Panc1 (cell line): ENCODE measurements at regions not wholly inside any gene's neighbourhood (a gene's known extent, or its start where the extent isn't known, plus 50 kb on each side); places are given as distances from the start of the nearest gene placed in this dataset.

ENCODE experiments used
- CTCF ChIP-seq: fragments of 450-650 bp; IDR thresholded peaks from 2 replicates; pipeline ENCODE4 v1.5.1; 2017; ENCODE audit warnings: mild to moderate bottlenecking
- POLR2AphosphoS5 ChIP-seq: IDR thresholded peaks from 2 replicates; pipeline ENCODE4 v1.6.1; 2012; ENCODE audit warnings: mild to moderate bottlenecking, low read depth, low read length, moderate library complexity
- SIN3A ChIP-seq: IDR thresholded peaks from 2 replicates; pipeline ENCODE4 v1.6.1; 2012; ENCODE audit warnings: low read depth, mild to moderate bottlenecking, low read length, moderate library complexity, borderline replicate concordance; ENCODE audit not compliant: insufficient read depth
- TCF7L2 ChIP-seq: IDR thresholded peaks from 2 replicates; pipeline ENCODE4 v1.6.1; 2011; ENCODE audit warnings: mild to moderate bottlenecking, low read depth, low read length, inconsistent platforms
- TF ChIP-seq, protein P1 (sequence below), 2 experiments: IDR thresholded peaks; 2 replicates each; pipeline ENCODE4 v1.6.1; 2011 to 2012; ENCODE audit warnings: low read depth in 2 of 2, control low read depth in 1 of 2, low read length in 1 of 2, mild to moderate bottlenecking in 1 of 2, moderate library complexity in 1 of 2; ENCODE audit not compliant: insufficient read depth in 1 of 2

DNA sequence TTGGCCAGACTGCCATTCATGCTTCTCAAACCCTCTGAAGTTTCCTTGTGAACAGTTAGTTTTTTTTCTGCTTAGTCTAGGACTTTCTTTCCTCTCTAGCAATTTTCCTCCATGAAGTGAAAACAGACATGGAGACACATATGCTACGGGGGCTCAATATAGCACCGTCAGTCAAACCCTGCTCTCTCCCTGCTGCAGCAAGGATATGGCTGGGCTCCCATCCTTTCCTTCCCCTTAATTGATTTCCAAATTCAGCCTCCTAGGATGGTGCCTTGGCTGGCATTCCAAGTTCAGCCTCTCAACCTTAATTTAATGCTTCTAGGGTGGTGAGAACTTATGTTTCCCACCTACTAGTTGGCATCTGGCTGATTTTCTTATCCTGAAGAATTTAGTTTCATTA is 436.7 kb downstream of the NPIPA7 start:
- TF ChIP-seq SIN3A (no peak), CTCF (no peak), POLR2AphosphoS5 (no peak), TCF7L2 (no peak)
- TF ChIP-seq, protein P1, sequence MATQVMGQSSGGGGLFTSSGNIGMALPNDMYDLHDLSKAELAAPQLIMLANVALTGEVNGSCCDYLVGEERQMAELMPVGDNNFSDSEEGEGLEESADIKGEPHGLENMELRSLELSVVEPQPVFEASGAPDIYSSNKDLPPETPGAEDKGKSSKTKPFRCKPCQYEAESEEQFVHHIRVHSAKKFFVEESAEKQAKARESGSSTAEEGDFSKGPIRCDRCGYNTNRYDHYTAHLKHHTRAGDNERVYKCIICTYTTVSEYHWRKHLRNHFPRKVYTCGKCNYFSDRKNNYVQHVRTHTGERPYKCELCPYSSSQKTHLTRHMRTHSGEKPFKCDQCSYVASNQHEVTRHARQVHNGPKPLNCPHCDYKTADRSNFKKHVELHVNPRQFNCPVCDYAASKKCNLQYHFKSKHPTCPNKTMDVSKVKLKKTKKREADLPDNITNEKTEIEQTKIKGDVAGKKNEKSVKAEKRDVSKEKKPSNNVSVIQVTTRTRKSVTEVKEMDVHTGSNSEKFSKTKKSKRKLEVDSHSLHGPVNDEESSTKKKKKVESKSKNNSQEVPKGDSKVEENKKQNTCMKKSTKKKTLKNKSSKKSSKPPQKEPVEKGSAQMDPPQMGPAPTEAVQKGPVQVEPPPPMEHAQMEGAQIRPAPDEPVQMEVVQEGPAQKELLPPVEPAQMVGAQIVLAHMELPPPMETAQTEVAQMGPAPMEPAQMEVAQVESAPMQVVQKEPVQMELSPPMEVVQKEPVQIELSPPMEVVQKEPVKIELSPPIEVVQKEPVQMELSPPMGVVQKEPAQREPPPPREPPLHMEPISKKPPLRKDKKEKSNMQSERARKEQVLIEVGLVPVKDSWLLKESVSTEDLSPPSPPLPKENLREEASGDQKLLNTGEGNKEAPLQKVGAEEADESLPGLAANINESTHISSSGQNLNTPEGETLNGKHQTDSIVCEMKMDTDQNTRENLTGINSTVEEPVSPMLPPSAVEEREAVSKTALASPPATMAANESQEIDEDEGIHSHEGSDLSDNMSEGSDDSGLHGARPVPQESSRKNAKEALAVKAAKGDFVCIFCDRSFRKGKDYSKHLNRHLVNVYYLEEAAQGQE (IDR thresholded peaks at IDR 0.05; ENCODE audit: insufficient read depth in 1 of 2, low read depth in 2 of 2, low read length in 1 of 2), result no peak
